Right atrium auricular region (tissue), 2 donors: ENCODE measurements at regions not wholly inside any gene's neighbourhood (a gene's known extent, or its start where the extent isn't known, plus 50 kb on each side); places are given as distances from the start of the nearest gene placed in this dataset.

Experiments
- DNase-seq: peaks from one replicate; pipeline ENCODE4 v3.0.0-alpha.2; 2019; ENCODE audit warnings: low spot score
- H3K27ac ChIP-seq, 2 donors: fragments of 200-600 bp; sonication (generic); 1 replicate in 1 of 2; 2 replicates in 1 of 2; pipeline ENCODE4 v1.5.1; 2016 to 2019
- H3K27me3 ChIP-seq, 2 donors: fragments of 200-600 bp; sonication (generic); one replicate each; pipeline versions ENCODE4 v1.5.1 to v1.6.0; 2017 to 2019
- H3K36me3 ChIP-seq: fragments of 200-600 bp; sonication (generic); one replicate; pipeline ENCODE4 v1.5.1; 2016
- H3K4me1 ChIP-seq, 2 donors: fragments of 200-600 bp; sonication (generic); one replicate each; pipeline versions ENCODE4 v1.5.1 to v1.6.0; 2017 to 2019
- H3K4me3 ChIP-seq, 2 donors: fragments of 200-600 bp; sonication (generic); 1 replicate in 1 of 2; 2 replicates in 1 of 2; pipeline ENCODE4 v1.5.1; 2017 to 2019; ENCODE audit warnings: mild to moderate bottlenecking in 1 of 2, moderate library complexity in 1 of 2
- H3K9me3 ChIP-seq, 2 donors: fragments of 200-600 bp; sonication (generic); one replicate each; pipeline ENCODE4 v1.5.1; 2019
- CTCF ChIP-seq, 2 donors: fragments of 200-600 bp; sonication (generic); IDR thresholded peaks; one replicate each; pipeline ENCODE4 v1.5.1; 2019; ENCODE audit warnings: antibody characterized with exemption in 2 of 2

- no peak for DNase-seq
- Histone ChIP-seq H3K36me3 (no peaks in the 10 kb centered on the region), H3K9me3 (no peaks in the 10 kb centered on the region), H3K4me1 (no peaks in the 10 kb centered on the region), H3K27me3 (no peaks in the 10 kb centered on the region), H3K27ac (no peak overlapping the region), H3K4me3 (no peak overlapping the region)
- TF ChIP-seq CTCF (IDR thresholded peaks at IDR 0.05) = no peak
Measured at GRCh38 chr10:131784363-131785120, 116.3 kb upstream of the PPP2R2D start.

- TF ChIP-seq CTCF (IDR thresholded peaks at IDR 0.05) = no peak
- Histone ChIP-seq H3K9me3 (no peaks in the 10 kb centered on the region), H3K36me3 (no peaks in the 10 kb centered on the region), H3K4me1 (no peaks in the 10 kb centered on the region), H3K4me3 (no peak overlapping the region), H3K27ac (no peak overlapping the region), H3K27me3 (no peaks in the 10 kb centered on the region)
- DNase-seq = no peak
Measured at GRCh38 chr10:131785121-131785460, 115.7 kb upstream of the PPP2R2D start.

GRCh38 chr10:131786756-131787605, 113.8 kb upstream of the PPP2R2D start:
- no peak overlapping the region for H3K4me3 ChIP-seq
- H3K4me1 ChIP-seq = no peaks in the 10 kb centered on the region
- no peaks in the 10 kb centered on the region for H3K27me3 ChIP-seq
- DNase-seq = no peak
- H3K9me3 ChIP-seq = no peaks in the 10 kb centered on the region
- no peak overlapping the region for H3K27ac ChIP-seq
- TF ChIP-seq CTCF (IDR thresholded peaks at IDR 0.05) = peak; percentile 51 to 73
- no peaks in the 10 kb centered on the region for H3K36me3 ChIP-seq

- no peaks in the 10 kb centered on the region for H3K36me3 ChIP-seq
- H3K4me3 ChIP-seq = no peak overlapping the region
- no peak for TF ChIP-seq CTCF (IDR thresholded peaks at IDR 0.05)
- no peaks in the 10 kb centered on the region for H3K4me1 ChIP-seq
- no peaks in the 10 kb centered on the region for H3K27me3 ChIP-seq
- H3K27ac ChIP-seq = no peak overlapping the region
- no peaks in the 10 kb centered on the region for H3K9me3 ChIP-seq
- no peak for DNase-seq
Measured at GRCh38 chr10:131787961-131788360, 112.8 kb upstream of the PPP2R2D start.

- Histone ChIP-seq H3K4me1 (no peaks in the 10 kb centered on the region), H3K36me3 (no peaks in the 10 kb centered on the region), H3K4me3 (no peak overlapping the region), H3K9me3 (no peaks in the 10 kb centered on the region), H3K27ac (no peak overlapping the region), H3K27me3 (no peaks in the 10 kb centered on the region)
- DNase-seq = no peak
- no peak for TF ChIP-seq CTCF (IDR thresholded peaks at IDR 0.05)
Measured at GRCh38 chr10:131788386-131788785, 112.4 kb upstream of the PPP2R2D start.
